GM21367 (cell line): ENCODE measurements at regions not wholly inside any gene's neighbourhood (a gene's known extent, or its start where the extent isn't known, plus 50 kb on each side); places are given as distances from the start of the nearest gene placed in this dataset.

Experiments
- ATAC-seq: cut with Tn5 transposase; IDR thresholded peaks from one replicate; pipeline ENCODE4 v1.9.1; 2021; ENCODE audit not compliant: unreplicated experiment

GRCh38 chr21:27145134-27145798 lies 178.4 kb upstream of the ADAMTS5 start:
- no peak for ATAC-seq

GRCh38 chr21:27143476-27143875 lies 176.6 kb upstream of the ADAMTS5 start:
- no peak for ATAC-seq

GRCh38 chr21:27139526-27139925 lies 172.6 kb upstream of the ADAMTS5 start:
- ATAC-seq = no peak

GRCh38 chr21:27134516-27134915 lies 167.6 kb upstream of the ADAMTS5 start:
- no peak for ATAC-seq

- no peak for ATAC-seq
Observed at GRCh38 chr21:27132266-27132665, 165.4 kb upstream of the ADAMTS5 start.

- ATAC-seq = no peak
Observed at GRCh38 chr21:27130154-27130553, 163.3 kb upstream of the ADAMTS5 start.

GRCh38 chr21:27129694-27130093 lies 162.8 kb upstream of the ADAMTS5 start:
- ATAC-seq = no peak

- ATAC-seq = no peak
Observed at GRCh38 chr21:27129215-27129614, 162.3 kb upstream of the ADAMTS5 start.

- no peak for ATAC-seq
Observed at GRCh38 chr21:27126140-27126539, 159.3 kb upstream of the ADAMTS5 start.

- no peak for ATAC-seq
Observed at GRCh38 chr21:27122686-27123085, 155.8 kb upstream of the ADAMTS5 start.

GRCh38 chr21:27114111-27114510 lies 147.2 kb upstream of the ADAMTS5 start:
- no peak for ATAC-seq

- ATAC-seq = no peak
Observed at GRCh38 chr21:27112186-27112585, 145.3 kb upstream of the ADAMTS5 start.

GRCh38 chr21:27110956-27111355 lies 144.1 kb upstream of the ADAMTS5 start:
- no peak for ATAC-seq

- no peak for ATAC-seq
Observed at GRCh38 chr21:27108701-27109100, 141.8 kb upstream of the ADAMTS5 start.

- ATAC-seq = no peak
Observed at GRCh38 chr21:27108228-27108627, 141.3 kb upstream of the ADAMTS5 start.

- no peak for ATAC-seq
Observed at GRCh38 chr21:27104846-27105431, 138.1 kb upstream of the ADAMTS5 start.

- no peak for ATAC-seq
Observed at GRCh38 chr21:27103768-27104167, 136.9 kb upstream of the ADAMTS5 start.

- ATAC-seq = no peak
Observed at GRCh38 chr21:27101523-27101922, 134.6 kb upstream of the ADAMTS5 start.

- no peak for ATAC-seq
Observed at GRCh38 chr21:27094184-27094948, 127.5 kb upstream of the ADAMTS5 start.

GRCh38 chr21:27086630-27087029 lies 119.7 kb upstream of the ADAMTS5 start:
- no peak for ATAC-seq

GRCh38 chr21:27086186-27086585 lies 119.3 kb upstream of the ADAMTS5 start:
- ATAC-seq = no peak

GRCh38 chr21:27085387-27085786 lies 118.5 kb upstream of the ADAMTS5 start:
- ATAC-seq = no peak
